22Rv1 (cell line): ENCODE measurements at regions not wholly inside any gene's neighbourhood (a gene's known extent, or its start where the extent isn't known, plus 50 kb on each side); places are given as distances from the start of the nearest gene placed in this dataset.

ENCODE experiments used
- CTCF ChIP-seq: fragments of 450-650 bp; IDR thresholded peaks from 2 replicates; pipeline ENCODE4 v1.5.1; 2017; ENCODE audit warnings: mild to moderate bottlenecking
- ZFX ChIP-seq: fragments of 450-650 bp; IDR thresholded peaks from 2 replicates; pipeline ENCODE4 v1.6.1; 2017; ENCODE audit warnings: antibody characterized with exemption, borderline replicate concordance

- no peak for TF ChIP-seq CTCF
- no peak for TF ChIP-seq ZFX
Observed at GRCh38 chr9:81499594-81499993, 189.8 kb downstream of the TLE1 start.
